ENCODE measurements at regions not wholly inside any gene's neighbourhood (a gene's known extent, or its start where the extent isn't known, plus 50 kb on each side); places are given as distances from the start of the nearest gene placed in this dataset.

DNA sequence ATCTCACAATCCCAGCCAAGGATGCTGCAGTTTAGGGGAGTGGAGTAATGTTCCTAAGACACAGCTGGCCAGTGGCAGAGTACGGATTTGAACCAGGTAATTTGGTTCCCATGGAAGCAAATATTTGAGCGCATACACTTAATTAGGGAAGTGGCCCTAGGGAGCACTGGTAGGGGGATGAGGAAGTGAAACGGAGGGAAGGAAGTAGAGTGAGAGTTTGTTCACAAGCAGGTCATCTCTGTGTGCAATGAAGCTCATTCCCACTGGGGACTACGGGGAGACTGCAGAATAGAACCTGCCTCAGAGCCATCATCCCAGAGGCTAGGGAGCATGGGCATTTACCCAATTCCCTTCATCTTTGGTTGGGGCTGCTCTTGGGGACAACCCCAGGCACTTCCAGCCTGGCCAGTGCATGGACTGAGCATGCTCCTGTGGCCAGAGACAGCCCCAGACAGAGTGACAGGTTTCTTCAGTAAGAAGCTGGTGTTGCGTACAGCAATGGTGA is 317.2 kb upstream of the PROK2 start:
- ChIA-PET POLR2A (interaction anchor here (0.6 to 3.5 kb wide), 10 partner anchors 11 to 345 kb away, joined by 3 to 22 read pairs (median 4); partner anchors contain the start of gene RYBP), CTCF (interaction anchor here (0.6 to 1.4 kb wide), 2 partner anchors 10 to 61 kb away, joined by 3 to 4 read pairs; no protein-coding TSS in a partner anchor)
- Mint-ChIP-seq H3K4me3 (peak overlapping the region; percentile 83), H3K27me3 (peaks cover 4% of the 10 kb centered on the region), H3K36me3 (ENCODE audit: low read depth) (no peaks in the 10 kb centered on the region), H3K9me3 (no peaks in the 10 kb centered on the region), H3K27ac (peak overlapping the region; percentile 63), H3K4me1 (peaks cover 59% of the 10 kb centered on the region)
- peak; percentile 74 for ATAC-seq (ENCODE audit: low read depth)
- no peak for TF ChIP-seq CTCF (IDR thresholded peaks at IDR 0.05)
- DNase-seq = peak; percentile 55
- intact Hi-C loops (cut with micrococcal nuclease) = loop anchor here (1.0 to 5.0 kb wide), 11 partner anchors 20 to 895 kb away; partner anchors contain the start of gene PPP4R2

DNA sequence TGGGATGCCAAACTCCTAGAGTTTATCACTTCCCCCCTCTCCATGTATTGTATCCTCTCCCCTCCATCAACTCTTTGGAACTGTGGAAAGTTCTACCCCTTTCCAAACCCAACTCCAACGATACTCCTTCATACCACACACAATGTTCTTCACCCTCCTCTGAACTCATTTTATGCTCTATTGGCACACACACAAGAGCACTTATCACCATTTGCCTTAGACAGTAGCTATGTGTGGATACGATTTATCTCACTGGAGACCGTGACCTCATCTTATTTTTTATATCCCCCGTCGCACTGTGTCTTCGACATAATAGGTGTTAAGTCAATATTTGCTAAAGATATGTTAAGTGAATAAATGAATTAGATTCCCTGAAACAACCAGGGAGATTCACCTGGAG is 316.5 kb upstream of the PROK2 start:
- CTCF ChIA-PET = interaction anchor here (0.6 to 1.4 kb wide), 5 partner anchors 9 to 381 kb away, joined by 3 to 4 read pairs (median 3); no protein-coding TSS in a partner anchor

DNA sequence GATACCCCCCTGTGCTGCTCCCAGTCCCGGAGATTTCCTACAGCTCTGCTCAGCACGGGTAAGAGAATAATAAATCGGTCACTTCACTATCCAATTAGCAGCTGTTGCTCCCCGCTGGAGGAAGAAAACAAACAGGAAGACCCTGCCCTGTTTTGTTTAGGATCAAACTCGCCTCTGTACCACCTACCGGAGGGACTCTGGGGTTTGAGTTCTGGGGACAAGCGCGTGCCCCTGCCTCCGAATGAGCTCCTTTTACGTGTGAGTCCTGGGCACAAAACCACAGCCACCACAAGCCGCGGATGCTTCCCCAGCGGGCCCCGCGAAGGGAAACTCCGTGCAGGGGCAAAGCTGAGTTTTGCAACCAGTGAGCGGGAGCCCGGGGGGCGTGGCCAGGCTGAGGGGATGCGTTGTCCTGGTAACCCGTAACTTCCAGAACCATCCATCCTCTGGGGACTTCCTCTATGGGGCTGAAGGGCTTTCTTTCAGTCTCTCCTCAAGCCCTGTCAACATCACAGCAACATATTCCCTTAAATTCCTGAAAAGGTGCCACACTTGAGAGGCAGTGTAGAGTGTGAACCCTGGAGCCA is 315.7 kb upstream of the PROK2 start:
- Mint-ChIP-seq H3K9me3 (no peaks in the 10 kb centered on the region), H3K4me1 (peaks cover 73% of the 10 kb centered on the region), H3K27ac (peak overlapping the region; percentile 84), H3K27me3 (no peaks in the 10 kb centered on the region), H3K36me3 (ENCODE audit: low read depth) (no peaks in the 10 kb centered on the region), H3K4me3 (peak overlapping the region; percentile 83)
- ChIA-PET CTCF (interaction anchor here (1.3 kb wide), 1 partner anchor 382 kb away, joined by 3 read pairs; no protein-coding TSS in a partner anchor), POLR2A (interaction anchor here (0.5 to 3.5 kb wide), 10 partner anchors 10 to 209 kb away, joined by 3 to 22 read pairs (median 5); no protein-coding TSS in a partner anchor)
- intact Hi-C loops (cut with micrococcal nuclease) = loop anchor here (1.0 to 5.0 kb wide), 8 partner anchors 64 to 897 kb away; partner anchors contain the start of genes PPP4R2 and RYBP
- ATAC-seq (ENCODE audit: low read depth) = peak; percentile 60
- DNase-seq = peak; percentile 91
- TF ChIP-seq CTCF (IDR thresholded peaks at IDR 0.05) = no peak

More for the DNA sequence above, 316.5 kb upstream of the PROK2 start:
- POLR2A ChIA-PET = interaction anchor here (0.6 to 3.5 kb wide), 13 partner anchors 10 to 391 kb away, joined by 3 to 22 read pairs (median 4); partner anchors contain the start of gene RYBP
- Mint-ChIP-seq H3K27me3 (peaks cover 4% of the 10 kb centered on the region), H3K4me3 (peak overlapping the region; percentile 83), H3K4me1 (peaks cover 65% of the 10 kb centered on the region), H3K9me3 (no peaks in the 10 kb centered on the region), H3K27ac (peak overlapping the region; percentile 69), H3K36me3 (ENCODE audit: low read depth) (no peaks in the 10 kb centered on the region)
- intact Hi-C loops (cut with micrococcal nuclease) = loop anchor here (2.0 to 5.0 kb wide), 7 partner anchors 119 to 896 kb away; partner anchors contain the start of genes PPP4R2 and RYBP
- TF ChIP-seq CTCF (IDR thresholded peaks at IDR 0.05) = no peak
- DNase-seq (no peak), ATAC-seq (ENCODE audit: low read depth) (peak; percentile 21)

DNA sequence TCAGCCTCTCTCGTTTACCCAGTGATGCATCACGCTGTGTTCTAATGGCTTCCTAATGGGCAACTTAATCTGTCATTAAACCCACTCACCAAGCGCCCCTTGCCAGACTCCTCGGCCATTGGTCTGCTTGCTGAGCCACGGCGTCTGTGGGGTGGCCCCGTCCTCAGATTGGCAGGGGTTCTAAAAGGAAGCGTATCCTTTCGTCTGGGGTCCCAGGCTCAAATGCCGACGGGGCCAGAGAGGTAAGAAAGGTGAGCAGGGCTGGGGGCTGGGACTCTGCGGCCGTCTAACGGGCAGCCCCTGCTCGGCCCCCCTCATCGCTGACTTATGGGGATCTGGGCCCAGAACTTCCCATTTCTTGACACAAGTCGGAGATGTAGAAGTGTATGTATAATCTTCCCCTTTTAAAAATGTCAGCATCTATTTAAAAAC is 315.1 kb upstream of the PROK2 start:
- ChIA-PET CTCF (no interaction called here), POLR2A (interaction anchor here (0.9 to 3.5 kb wide), 7 partner anchors 9 to 210 kb away, joined by 3 to 22 read pairs (median 5); no protein-coding TSS in a partner anchor)
- ATAC-seq (ENCODE audit: low read depth) (peak; percentile 25), DNase-seq (peak; percentile 38)
- H3K4me3 Mint-ChIP-seq = peak overlapping the region; percentile 83
- intact Hi-C loops (cut with micrococcal nuclease) = loop anchor here (1.0 to 5.0 kb wide), 8 partner anchors 64 to 897 kb away; partner anchors contain the start of genes PPP4R2 and RYBP
- peaks cover 78% of the 10 kb centered on the region for H3K4me1 Mint-ChIP-seq
- no peaks in the 10 kb centered on the region for H3K27me3 Mint-ChIP-seq
- no peaks in the 10 kb centered on the region for H3K36me3 Mint-ChIP-seq (ENCODE audit: low read depth)
- peak overlapping the region; percentile 84 for H3K27ac Mint-ChIP-seq
- no peaks in the 10 kb centered on the region for H3K9me3 Mint-ChIP-seq
- TF ChIP-seq CTCF (IDR thresholded peaks at IDR 0.05) = no peak
